ENCODE measurements at regions not wholly inside any gene's neighbourhood (a gene's known extent, or its start where the extent isn't known, plus 50 kb on each side); places are given as distances from the start of the nearest gene placed in this dataset.

- no peak overlapping the region for H3K4me3 ChIP-seq (ENCODE audit: low read length)
- DNase-seq (ENCODE audit: low read depth), result no peak
- TF ChIP-seq, protein P1, sequence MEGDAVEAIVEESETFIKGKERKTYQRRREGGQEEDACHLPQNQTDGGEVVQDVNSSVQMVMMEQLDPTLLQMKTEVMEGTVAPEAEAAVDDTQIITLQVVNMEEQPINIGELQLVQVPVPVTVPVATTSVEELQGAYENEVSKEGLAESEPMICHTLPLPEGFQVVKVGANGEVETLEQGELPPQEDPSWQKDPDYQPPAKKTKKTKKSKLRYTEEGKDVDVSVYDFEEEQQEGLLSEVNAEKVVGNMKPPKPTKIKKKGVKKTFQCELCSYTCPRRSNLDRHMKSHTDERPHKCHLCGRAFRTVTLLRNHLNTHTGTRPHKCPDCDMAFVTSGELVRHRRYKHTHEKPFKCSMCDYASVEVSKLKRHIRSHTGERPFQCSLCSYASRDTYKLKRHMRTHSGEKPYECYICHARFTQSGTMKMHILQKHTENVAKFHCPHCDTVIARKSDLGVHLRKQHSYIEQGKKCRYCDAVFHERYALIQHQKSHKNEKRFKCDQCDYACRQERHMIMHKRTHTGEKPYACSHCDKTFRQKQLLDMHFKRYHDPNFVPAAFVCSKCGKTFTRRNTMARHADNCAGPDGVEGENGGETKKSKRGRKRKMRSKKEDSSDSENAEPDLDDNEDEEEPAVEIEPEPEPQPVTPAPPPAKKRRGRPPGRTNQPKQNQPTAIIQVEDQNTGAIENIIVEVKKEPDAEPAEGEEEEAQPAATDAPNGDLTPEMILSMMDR (conservative IDR thresholded peaks at IDR 0.05; ENCODE audit: low read depth, low read length), result no peak
Measured at GRCh38 chr11:109804911-109805310, 288.3 kb upstream of the ZC3H12C start.

- no peak for DNase-seq (ENCODE audit: low read depth)
- H3K4me3 ChIP-seq (ENCODE audit: low read length), result no peak overlapping the region
- TF ChIP-seq, protein P1 (conservative IDR thresholded peaks at IDR 0.05; ENCODE audit: low read depth, low read length), result no peak
Measured at GRCh38 chr11:109806205-109806604, 287.0 kb upstream of the ZC3H12C start.

DNA sequence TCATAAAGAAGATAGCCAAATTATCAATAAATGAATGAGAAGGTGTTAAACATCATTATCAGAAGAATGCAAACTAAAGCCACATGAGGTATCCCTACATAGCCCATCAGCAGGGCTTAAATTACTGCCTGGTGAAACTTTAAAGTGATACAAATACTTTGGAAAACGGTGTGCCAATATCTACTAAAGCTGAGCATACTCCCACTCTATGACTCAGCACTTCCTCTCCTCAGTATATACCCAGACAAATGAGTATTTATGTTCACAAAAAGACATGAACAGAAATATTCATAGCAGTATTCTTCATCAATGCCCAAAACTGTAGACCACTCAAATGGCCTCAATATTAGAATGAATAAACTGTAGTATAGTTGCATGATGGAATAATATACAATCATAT, 284.6 kb upstream of the ZC3H12C start:
- TF ChIP-seq, protein P1 (conservative IDR thresholded peaks at IDR 0.05; ENCODE audit: low read depth, low read length), result no peak
- no peak overlapping the region for H3K4me3 ChIP-seq (ENCODE audit: low read length)
- no peak for DNase-seq (ENCODE audit: low read depth)

DNA sequence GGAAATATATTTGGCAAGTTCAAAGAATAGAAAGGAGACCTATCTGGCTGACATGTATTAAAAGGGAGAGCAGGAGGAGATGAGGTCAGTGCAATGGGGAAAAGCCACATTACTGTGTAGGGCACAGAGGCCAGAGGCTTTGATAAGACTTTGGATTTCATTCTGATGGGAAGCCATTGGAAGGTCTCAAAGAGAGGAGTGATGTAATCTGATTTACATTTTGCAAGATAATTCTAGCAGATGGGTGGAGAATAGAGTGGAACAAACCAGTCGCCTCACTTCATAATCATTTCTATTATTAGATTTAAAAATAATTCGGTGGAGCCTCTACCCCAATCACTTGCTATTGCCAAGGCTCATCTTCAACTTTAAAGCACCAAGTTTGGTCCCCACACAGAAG, 278.4 kb upstream of the ZC3H12C start:
- no peak for DNase-seq (ENCODE audit: low read depth)
- TF ChIP-seq, protein P1 (conservative IDR thresholded peaks at IDR 0.05; ENCODE audit: low read depth, low read length), result no peak
- no peak overlapping the region for H3K4me3 ChIP-seq (ENCODE audit: low read length)

DNA sequence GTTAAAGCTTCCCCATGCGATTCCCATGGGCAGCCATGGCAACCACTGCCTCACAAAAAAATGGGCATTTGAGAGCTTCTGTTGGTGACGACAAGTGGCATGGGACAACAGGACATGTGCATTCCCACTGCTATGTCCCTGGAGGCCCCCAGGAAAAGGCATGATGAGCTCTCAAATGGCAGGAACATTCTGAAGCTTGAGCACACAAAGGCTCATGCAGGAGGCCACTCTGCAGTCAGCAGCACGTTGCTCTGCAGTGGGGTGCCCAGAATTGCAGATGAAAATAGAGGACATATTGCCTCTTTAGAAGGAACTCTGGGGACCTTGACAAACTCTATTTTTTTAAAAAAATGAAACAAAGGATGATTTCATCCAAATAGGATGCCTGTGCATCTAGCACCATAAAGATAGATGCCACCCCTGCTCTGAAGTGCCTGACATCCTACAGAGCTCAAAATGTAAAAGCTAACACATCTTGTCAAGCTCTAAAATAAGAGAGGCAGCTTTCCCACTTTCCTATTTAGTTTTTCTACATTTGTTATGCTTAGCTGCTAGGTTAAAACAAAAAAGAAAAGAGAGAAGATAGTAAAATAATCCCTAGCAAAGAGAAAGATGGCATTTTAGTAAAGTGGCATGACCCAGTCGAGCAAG, 277.6 kb upstream of the ZC3H12C start:
- no peak for DNase-seq (ENCODE audit: low read depth)
- H3K4me3 ChIP-seq (ENCODE audit: low read length), result no peak overlapping the region
- TF ChIP-seq, protein P1 (conservative IDR thresholded peaks at IDR 0.05; ENCODE audit: low read depth, low read length), result no peak

DNA sequence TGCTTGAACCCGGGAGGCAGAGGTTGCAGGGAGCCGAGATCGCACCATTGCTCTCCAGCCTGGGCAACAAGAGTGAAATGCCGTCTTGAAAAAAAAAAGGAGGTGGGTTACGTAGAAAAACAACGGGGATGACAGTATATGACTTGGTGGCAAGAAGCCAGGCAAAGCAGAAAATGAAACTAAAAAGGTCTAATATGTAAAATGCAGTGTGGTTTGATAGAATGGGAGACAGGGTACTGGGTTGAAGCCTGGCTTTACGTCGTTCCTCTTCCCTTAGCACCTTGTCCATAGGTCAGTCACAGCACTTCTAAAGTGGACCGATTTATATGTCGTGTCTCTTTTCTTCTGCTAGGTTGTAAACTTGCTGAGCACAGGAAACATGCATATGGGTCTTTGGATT, 274.9 kb upstream of the ZC3H12C start:
- H3K4me3 ChIP-seq (ENCODE audit: low read length), result no peak overlapping the region
- no peak for DNase-seq (ENCODE audit: low read depth)
- TF ChIP-seq, protein P1 (conservative IDR thresholded peaks at IDR 0.05; ENCODE audit: low read depth, low read length), result no peak

DNA sequence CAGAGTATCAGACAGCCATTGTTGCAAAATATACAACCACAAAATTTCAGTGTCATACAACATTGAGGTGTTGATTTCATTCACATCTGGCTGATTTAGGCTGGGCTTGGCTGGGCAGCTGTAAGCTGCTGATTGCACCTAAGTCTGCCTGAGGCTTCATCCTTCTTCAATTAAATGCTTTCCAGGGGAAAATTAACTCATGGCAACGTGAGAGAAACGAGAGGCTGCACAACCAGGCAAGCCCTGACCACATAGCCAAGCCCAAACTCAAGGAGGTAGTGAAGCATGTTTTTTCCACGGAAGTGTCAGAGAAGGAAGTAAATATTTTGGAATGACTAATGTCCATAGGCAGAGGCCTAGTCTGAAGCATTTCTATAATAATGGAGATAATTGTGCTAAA, 273.8 kb upstream of the ZC3H12C start:
- no peak for DNase-seq (ENCODE audit: low read depth)
- TF ChIP-seq, protein P1 (conservative IDR thresholded peaks at IDR 0.05; ENCODE audit: low read depth, low read length), result no peak
- no peak overlapping the region for H3K4me3 ChIP-seq (ENCODE audit: low read length)

Data from retinal pigment epithelial cell (primary cell).